ENCODE measurements at regions not wholly inside any gene's neighbourhood (a gene's known extent, or its start where the extent isn't known, plus 50 kb on each side); places are given as distances from the start of the nearest gene placed in this dataset.
A peak's percentile ranks its signal among the peaks of the same experiment; 100 is the strongest.

DNA sequence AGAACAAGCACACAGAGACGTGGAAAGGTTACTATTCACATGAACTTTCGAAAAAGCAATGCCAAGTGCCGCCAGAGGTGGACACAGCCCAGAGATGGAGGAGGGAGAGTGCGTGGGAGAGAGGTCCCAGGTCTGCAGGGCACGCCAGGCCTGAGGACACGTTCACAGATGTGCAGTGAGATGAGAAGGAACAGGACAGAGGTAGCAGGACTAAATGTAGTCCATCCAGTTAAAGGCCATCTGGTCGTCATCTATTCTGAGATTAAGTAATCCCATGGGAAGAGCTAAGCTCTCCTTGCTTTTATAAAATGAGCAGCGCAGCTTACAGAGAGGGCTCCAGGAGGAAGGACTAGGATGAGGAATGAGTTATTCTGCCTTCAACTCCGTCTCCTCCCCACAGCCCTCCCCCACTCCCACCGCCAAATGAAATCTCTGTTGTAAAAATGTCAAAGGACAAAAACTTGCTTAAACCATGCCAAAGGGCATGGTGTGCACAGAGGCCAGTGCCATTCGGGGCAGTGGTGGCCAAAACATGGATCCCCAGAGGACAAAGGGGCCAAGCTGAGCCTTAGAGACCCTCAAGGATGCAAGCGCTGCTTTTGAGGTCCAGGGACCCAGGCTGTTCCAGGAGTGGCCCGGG is 85.4 kb upstream of the SLC25A33 start:
- TF ChIP-seq NRL (CRISPR knock-in tag; IDR thresholded peaks at IDR 0.05; ENCODE audit: borderline replicate concordance), result no peak
- no peak for TF ChIP-seq RNF2 (conservative IDR thresholded peaks at IDR 0.05; ENCODE audit: low read depth)
- TF ChIP-seq, protein P1, sequence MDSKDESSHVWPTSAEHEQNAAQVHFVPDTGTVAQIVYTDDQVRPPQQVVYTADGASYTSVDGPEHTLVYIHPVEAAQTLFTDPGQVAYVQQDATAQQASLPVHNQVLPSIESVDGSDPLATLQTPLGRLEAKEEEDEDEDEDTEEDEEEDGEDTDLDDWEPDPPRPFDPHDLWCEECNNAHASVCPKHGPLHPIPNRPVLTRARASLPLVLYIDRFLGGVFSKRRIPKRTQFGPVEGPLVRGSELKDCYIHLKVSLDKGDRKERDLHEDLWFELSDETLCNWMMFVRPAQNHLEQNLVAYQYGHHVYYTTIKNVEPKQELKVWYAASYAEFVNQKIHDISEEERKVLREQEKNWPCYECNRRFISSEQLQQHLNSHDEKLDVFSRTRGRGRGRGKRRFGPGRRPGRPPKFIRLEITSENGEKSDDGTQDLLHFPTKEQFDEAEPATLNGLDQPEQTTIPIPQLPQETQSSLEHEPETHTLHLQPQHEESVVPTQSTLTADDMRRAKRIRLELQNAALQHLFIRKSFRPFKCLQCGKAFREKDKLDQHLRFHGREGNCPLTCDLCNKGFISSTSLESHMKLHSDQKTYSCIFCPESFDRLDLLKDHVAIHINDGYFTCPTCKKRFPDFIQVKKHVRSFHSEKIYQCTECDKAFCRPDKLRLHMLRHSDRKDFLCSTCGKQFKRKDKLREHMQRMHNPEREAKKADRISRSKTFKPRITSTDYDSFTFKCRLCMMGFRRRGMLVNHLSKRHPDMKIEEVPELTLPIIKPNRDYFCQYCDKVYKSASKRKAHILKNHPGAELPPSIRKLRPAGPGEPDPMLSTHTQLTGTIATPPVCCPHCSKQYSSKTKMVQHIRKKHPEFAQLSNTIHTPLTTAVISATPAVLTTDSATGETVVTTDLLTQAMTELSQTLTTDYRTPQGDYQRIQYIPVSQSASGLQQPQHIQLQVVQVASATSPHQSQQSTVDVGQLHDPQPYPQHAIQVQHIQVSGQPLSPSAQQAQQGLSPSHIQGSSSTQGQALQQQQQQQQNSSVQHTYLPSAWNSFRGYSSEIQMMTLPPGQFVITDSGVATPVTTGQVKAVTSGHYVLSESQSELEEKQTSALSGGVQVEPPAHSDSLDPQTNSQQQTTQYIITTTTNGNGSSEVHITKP (CRISPR knock-in tag; IDR thresholded peaks at IDR 0.05; ENCODE audit: low read depth), result no peak
- TF ChIP-seq, protein P2, sequence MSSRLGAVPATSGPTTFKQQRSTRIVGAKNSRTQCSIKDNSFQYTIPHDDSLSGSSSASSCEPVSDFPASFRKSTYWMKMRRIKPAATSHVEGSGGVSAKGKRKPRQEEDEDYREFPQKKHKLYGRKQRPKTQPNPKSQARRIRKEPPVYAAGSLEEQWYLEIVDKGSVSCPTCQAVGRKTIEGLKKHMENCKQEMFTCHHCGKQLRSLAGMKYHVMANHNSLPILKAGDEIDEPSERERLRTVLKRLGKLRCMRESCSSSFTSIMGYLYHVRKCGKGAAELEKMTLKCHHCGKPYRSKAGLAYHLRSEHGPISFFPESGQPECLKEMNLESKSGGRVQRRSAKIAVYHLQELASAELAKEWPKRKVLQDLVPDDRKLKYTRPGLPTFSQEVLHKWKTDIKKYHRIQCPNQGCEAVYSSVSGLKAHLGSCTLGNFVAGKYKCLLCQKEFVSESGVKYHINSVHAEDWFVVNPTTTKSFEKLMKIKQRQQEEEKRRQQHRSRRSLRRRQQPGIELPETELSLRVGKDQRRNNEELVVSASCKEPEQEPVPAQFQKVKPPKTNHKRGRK (CRISPR knock-in tag; IDR thresholded peaks at IDR 0.05), result no peak
- TF ChIP-seq, protein P3, sequence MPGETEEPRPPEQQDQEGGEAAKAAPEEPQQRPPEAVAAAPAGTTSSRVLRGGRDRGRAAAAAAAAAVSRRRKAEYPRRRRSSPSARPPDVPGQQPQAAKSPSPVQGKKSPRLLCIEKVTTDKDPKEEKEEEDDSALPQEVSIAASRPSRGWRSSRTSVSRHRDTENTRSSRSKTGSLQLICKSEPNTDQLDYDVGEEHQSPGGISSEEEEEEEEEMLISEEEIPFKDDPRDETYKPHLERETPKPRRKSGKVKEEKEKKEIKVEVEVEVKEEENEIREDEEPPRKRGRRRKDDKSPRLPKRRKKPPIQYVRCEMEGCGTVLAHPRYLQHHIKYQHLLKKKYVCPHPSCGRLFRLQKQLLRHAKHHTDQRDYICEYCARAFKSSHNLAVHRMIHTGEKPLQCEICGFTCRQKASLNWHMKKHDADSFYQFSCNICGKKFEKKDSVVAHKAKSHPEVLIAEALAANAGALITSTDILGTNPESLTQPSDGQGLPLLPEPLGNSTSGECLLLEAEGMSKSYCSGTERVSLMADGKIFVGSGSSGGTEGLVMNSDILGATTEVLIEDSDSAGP (CRISPR knock-in tag; IDR thresholded peaks at IDR 0.05; ENCODE audit: borderline replicate concordance), result no peak
- TF ChIP-seq, protein P4, sequence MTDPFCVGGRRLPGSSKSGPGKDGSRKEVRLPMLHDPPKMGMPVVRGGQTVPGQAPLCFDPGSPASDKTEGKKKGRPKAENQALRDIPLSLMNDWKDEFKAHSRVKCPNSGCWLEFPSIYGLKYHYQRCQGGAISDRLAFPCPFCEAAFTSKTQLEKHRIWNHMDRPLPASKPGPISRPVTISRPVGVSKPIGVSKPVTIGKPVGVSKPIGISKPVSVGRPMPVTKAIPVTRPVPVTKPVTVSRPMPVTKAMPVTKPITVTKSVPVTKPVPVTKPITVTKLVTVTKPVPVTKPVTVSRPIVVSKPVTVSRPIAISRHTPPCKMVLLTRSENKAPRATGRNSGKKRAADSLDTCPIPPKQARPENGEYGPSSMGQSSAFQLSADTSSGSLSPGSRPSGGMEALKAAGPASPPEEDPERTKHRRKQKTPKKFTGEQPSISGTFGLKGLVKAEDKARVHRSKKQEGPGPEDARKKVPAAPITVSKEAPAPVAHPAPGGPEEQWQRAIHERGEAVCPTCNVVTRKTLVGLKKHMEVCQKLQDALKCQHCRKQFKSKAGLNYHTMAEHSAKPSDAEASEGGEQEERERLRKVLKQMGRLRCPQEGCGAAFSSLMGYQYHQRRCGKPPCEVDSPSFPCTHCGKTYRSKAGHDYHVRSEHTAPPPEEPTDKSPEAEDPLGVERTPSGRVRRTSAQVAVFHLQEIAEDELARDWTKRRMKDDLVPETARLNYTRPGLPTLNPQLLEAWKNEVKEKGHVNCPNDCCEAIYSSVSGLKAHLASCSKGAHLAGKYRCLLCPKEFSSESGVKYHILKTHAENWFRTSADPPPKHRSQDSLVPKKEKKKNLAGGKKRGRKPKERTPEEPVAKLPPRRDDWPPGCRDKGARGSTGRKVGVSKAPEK (CRISPR knock-in tag; IDR thresholded peaks at IDR 0.05; ENCODE audit: borderline replicate concordance), result no peak
- peak; percentile 62; the same call in 1 of the 2 replicates for TF ChIP-seq ZNF263 (CRISPR knock-in tag; IDR thresholded peaks at IDR 0.05)
- no peak for TF ChIP-seq TEAD2 (CRISPR knock-in tag; IDR thresholded peaks at IDR 0.05)
- TF ChIP-seq, protein P5, sequence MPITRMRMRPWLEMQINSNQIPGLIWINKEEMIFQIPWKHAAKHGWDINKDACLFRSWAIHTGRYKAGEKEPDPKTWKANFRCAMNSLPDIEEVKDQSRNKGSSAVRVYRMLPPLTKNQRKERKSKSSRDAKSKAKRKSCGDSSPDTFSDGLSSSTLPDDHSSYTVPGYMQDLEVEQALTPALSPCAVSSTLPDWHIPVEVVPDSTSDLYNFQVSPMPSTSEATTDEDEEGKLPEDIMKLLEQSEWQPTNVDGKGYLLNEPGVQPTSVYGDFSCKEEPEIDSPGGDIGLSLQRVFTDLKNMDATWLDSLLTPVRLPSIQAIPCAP (CRISPR knock-in tag; IDR thresholded peaks at IDR 0.05; ENCODE audit: low read depth), result no peak
- TF ChIP-seq ZNF331 (CRISPR knock-in tag; IDR thresholded peaks at IDR 0.05), result no peak
- no peak for TF ChIP-seq ZNF274 (CRISPR knock-in tag; IDR thresholded peaks at IDR 0.05)
- no peak for TF ChIP-seq ZNF124 (CRISPR knock-in tag; IDR thresholded peaks at IDR 0.05)
- TF ChIP-seq, protein P6, sequence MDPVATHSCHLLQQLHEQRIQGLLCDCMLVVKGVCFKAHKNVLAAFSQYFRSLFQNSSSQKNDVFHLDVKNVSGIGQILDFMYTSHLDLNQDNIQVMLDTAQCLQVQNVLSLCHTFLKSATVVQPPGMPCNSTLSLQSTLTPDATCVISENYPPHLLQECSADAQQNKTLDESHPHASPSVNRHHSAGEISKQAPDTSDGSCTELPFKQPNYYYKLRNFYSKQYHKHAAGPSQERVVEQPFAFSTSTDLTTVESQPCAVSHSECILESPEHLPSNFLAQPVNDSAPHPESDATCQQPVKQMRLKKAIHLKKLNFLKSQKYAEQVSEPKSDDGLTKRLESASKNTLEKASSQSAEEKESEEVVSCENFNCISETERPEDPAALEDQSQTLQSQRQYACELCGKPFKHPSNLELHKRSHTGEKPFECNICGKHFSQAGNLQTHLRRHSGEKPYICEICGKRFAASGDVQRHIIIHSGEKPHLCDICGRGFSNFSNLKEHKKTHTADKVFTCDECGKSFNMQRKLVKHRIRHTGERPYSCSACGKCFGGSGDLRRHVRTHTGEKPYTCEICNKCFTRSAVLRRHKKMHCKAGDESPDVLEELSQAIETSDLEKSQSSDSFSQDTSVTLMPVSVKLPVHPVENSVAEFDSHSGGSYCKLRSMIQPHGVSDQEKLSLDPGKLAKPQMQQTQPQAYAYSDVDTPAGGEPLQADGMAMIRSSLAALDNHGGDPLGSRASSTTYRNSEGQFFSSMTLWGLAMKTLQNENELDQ (CRISPR knock-in tag; IDR thresholded peaks at IDR 0.05; ENCODE audit: borderline replicate concordance), result no peak
